ENCODE measurements at regions not wholly inside any gene's neighbourhood (a gene's known extent, or its start where the extent isn't known, plus 50 kb on each side); places are given as distances from the start of the nearest gene placed in this dataset.
A peak's percentile ranks its signal among the peaks of the same experiment; 100 is the strongest.

- no peaks in the 10 kb centered on the region for H4K20me1 ChIP-seq (ENCODE audit: low read depth)
- TF ChIP-seq EZH2phosphoT487 (IDR thresholded peaks at IDR 0.05) (no peak), EZH2 (IDR thresholded peaks at IDR 0.05) (no peak), CTCF (IDR thresholded peaks at IDR 0.05) (no peak)
- H3K4me2 ChIP-seq: no peak overlapping the region
- H3K4me1 ChIP-seq: peaks cover 7% of the 10 kb centered on the region
- peaks cover 9% of the 10 kb centered on the region for H3K4me1 Mint-ChIP-seq
- H2AFZ ChIP-seq (replicated peaks): no peak overlapping the region
- peaks cover 47% of the 10 kb centered on the region for H3F3A ChIP-seq (ENCODE audit: low read depth)
- no peak overlapping the region for H3K4me3 Mint-ChIP-seq
- H3K27me3 Mint-ChIP-seq (ENCODE audit: insufficient read depth, low read depth): no peaks in the 10 kb centered on the region
- DNase-seq (ENCODE audit: low spot score): peak; percentile 29
- no peaks in the 10 kb centered on the region for H3K9me3 Mint-ChIP-seq
- H3K4me3 ChIP-seq: no peak overlapping the region
- no peak overlapping the region for H3K9ac ChIP-seq
- no peaks in the 10 kb centered on the region for H3K79me2 ChIP-seq (ENCODE audit: low read depth)
- no peaks in the 10 kb centered on the region for H3K27me3 ChIP-seq
- H3K27ac ChIP-seq: no peak overlapping the region
- H3K36me3 Mint-ChIP-seq: no peaks in the 10 kb centered on the region
- no peaks in the 10 kb centered on the region for H3K9me3 ChIP-seq (ENCODE audit: low read depth)
- no peak overlapping the region for H3K27ac Mint-ChIP-seq
- H3K36me3 ChIP-seq: no peaks in the 10 kb centered on the region
Measured at GRCh38 chr11:96567176-96567575, 177.4 kb downstream of the JRKL start.

- no peaks in the 10 kb centered on the region for H3K36me3 Mint-ChIP-seq
- DNase-seq (ENCODE audit: low spot score): no peak
- Histone ChIP-seq H3K4me2 (no peak overlapping the region), H3K27me3 (no peaks in the 10 kb centered on the region), H4K20me1 (ENCODE audit: low read depth) (no peaks in the 10 kb centered on the region), H3K4me3 (no peak overlapping the region), H3K79me2 (ENCODE audit: low read depth) (no peaks in the 10 kb centered on the region), H3K4me1 (peaks cover 7% of the 10 kb centered on the region), H3K36me3 (no peaks in the 10 kb centered on the region), H2AFZ (replicated peaks) (no peak overlapping the region), H3K9me3 (ENCODE audit: low read depth) (no peaks in the 10 kb centered on the region), H3F3A (ENCODE audit: low read depth) (peaks cover 42% of the 10 kb centered on the region), H3K27ac (no peak overlapping the region), H3K9ac (no peak overlapping the region)
- no peaks in the 10 kb centered on the region for H3K9me3 Mint-ChIP-seq
- no peaks in the 10 kb centered on the region for H3K27me3 Mint-ChIP-seq (ENCODE audit: insufficient read depth, low read depth)
- TF ChIP-seq EZH2phosphoT487 (IDR thresholded peaks at IDR 0.05) (no peak), CTCF (IDR thresholded peaks at IDR 0.05) (no peak), EZH2 (IDR thresholded peaks at IDR 0.05) (no peak)
- no peak overlapping the region for H3K27ac Mint-ChIP-seq
- peaks cover 9% of the 10 kb centered on the region for H3K4me1 Mint-ChIP-seq
- no peak overlapping the region for H3K4me3 Mint-ChIP-seq
Measured at GRCh38 chr11:96567667-96568066, 177.9 kb downstream of the JRKL start.

DNA sequence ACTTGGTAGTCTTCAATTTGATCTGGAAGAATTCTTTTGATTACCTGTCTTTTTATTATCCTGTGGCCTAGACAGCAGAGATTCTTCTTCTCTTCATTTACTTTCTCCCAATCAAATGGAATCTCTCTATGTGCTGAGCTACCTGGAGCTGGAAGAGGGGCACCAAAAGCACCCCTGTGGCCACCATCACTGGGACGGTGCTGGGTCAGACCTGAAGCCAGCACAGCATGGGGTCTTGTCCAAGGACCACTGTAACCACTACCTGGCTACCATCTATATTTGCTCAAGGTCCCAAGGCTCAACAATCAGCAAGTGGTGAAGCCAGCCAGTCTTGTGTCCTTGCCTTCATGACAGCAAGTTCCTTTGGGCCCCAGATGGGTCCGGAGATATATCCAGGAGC lies 186.6 kb downstream of the JRKL start:
- no peaks in the 10 kb centered on the region for H3K79me2 ChIP-seq (ENCODE audit: low read depth)
- no peaks in the 10 kb centered on the region for H3K36me3 Mint-ChIP-seq
- no peaks in the 10 kb centered on the region for H3F3A ChIP-seq (ENCODE audit: low read depth)
- DNase-seq (ENCODE audit: low spot score): no peak
- no peaks in the 10 kb centered on the region for H3K9me3 Mint-ChIP-seq
- H3K27me3 ChIP-seq: no peaks in the 10 kb centered on the region
- peaks cover 2% of the 10 kb centered on the region for H3K27me3 Mint-ChIP-seq (ENCODE audit: insufficient read depth, low read depth)
- H3K4me3 ChIP-seq: no peak overlapping the region
- no peaks in the 10 kb centered on the region for H3K9me3 ChIP-seq (ENCODE audit: low read depth)
- no peak overlapping the region for H3K27ac ChIP-seq
- no peak overlapping the region for H2AFZ ChIP-seq (replicated peaks)
- peaks cover 6% of the 10 kb centered on the region for H3K4me1 ChIP-seq
- no peak overlapping the region for H3K27ac Mint-ChIP-seq
- H3K36me3 ChIP-seq: no peaks in the 10 kb centered on the region
- no peak overlapping the region for H3K4me3 Mint-ChIP-seq
- TF ChIP-seq CTCF (IDR thresholded peaks at IDR 0.05) (no peak), EZH2phosphoT487 (IDR thresholded peaks at IDR 0.05) (no peak), EZH2 (IDR thresholded peaks at IDR 0.05) (no peak)
- H3K4me1 Mint-ChIP-seq: peaks cover 11% of the 10 kb centered on the region
- H3K4me2 ChIP-seq: no peak overlapping the region
- no peaks in the 10 kb centered on the region for H4K20me1 ChIP-seq (ENCODE audit: low read depth)
- H3K9ac ChIP-seq: no peak overlapping the region
